ENCODE measurements at regions not wholly inside any gene's neighbourhood (a gene's known extent, or its start where the extent isn't known, plus 50 kb on each side); places are given as distances from the start of the nearest gene placed in this dataset.

DNA sequence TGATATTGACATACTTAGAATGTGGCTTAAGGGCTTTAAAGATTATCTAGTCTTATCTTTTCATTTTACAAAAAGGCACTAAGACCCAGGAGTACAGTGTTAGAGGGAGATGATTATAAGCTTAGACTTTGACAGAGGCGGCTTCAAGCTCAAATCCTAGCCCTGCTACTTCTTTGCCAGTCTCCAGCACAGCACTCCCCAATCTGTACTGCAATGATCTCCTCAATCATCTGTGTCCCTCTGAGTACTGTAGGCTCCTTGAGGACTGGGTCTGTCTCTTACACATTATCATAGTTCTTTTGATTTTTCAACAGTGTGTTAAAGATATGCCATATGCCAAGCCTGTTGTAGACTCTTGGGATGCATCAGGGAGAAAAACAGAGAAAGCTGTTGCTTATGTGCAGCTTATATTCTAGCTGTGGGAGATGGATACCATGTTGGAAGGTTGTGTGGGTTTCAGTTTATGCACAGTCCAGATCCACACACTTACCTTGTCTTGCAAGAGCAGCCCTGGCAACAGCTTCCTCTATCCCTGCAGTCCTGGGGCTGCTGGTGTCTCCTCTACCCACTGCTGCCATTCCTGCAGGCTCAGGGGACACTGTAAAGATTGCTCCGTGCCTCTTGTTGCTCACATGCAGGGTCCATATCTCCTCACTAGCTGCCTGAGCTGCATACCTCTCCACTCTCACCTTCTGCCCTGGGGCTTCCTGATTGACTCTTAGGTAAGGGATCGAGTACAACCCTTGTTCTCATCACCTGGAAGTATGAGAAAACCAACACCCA lies 103.9 kb upstream of the TSPAN2 start:
- WGBS, 3 donors, result 77 to 84% (median 78%) methylated on average over 3 of the region's 3 CpGs
- Histone ChIP-seq H3K4me1 (peaks cover 44% of the 10 kb centered on the region), H3K36me3 (ENCODE audit: insufficient read depth in 1 of 2, low read depth in 1 of 2) (no peaks in the 10 kb centered on the region), H3K27me3 (ENCODE audit: insufficient read depth in 3 of 3, low read length in 2 of 3) (no peaks in the 10 kb centered on the region), H3K9me3 (no peaks in the 10 kb centered on the region), H3K4me3 (no peak overlapping the region), H3K27ac (peak overlapping the region; percentile 70)
- TF ChIP-seq, protein P1, sequence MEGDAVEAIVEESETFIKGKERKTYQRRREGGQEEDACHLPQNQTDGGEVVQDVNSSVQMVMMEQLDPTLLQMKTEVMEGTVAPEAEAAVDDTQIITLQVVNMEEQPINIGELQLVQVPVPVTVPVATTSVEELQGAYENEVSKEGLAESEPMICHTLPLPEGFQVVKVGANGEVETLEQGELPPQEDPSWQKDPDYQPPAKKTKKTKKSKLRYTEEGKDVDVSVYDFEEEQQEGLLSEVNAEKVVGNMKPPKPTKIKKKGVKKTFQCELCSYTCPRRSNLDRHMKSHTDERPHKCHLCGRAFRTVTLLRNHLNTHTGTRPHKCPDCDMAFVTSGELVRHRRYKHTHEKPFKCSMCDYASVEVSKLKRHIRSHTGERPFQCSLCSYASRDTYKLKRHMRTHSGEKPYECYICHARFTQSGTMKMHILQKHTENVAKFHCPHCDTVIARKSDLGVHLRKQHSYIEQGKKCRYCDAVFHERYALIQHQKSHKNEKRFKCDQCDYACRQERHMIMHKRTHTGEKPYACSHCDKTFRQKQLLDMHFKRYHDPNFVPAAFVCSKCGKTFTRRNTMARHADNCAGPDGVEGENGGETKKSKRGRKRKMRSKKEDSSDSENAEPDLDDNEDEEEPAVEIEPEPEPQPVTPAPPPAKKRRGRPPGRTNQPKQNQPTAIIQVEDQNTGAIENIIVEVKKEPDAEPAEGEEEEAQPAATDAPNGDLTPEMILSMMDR (IDR thresholded peaks at IDR 0.05), result no peak
- ATAC-seq (no peak), DNase-seq (no peak)
- intact Hi-C loops (cut with DNase I), result loop anchor here in 1 of 2 donors (5.0 kb wide), 1 partner anchor 559 kb away; no protein-coding TSS in a partner anchor

DNA sequence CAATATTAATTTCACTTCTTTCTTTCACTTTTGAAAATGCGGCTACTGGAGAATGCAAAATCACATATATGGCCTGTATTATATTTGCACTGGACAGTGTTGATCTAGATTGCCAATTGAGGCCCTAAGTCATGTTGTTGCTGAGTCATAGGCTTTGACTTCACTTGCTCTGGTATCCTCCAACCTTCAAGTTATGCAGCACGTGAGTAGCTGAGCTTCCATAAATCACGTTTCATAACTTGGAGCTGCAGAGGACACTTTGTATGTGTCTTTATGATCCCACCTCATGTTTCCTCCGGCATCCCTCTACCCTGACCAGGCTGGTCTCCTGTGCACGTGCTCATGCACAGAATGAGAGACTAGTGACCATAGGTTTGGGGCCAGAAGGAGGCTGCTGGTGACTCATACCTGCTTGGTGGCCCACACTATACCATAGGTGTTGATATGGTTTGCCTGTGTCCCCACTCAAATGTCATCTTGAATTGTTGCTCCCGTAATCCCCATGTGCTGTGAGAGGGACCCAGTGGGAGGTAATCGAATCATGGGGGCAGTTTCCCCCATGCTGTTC lies 103.0 kb upstream of the TSPAN2 start:
- WGBS, 3 donors, result 66 to 86% (median 70%) methylated on average over 7 of the region's 7 CpGs
- no peaks in the 10 kb centered on the region for H3K9me3 ChIP-seq
- DNase-seq (no peak), ATAC-seq (peak in 3 of 4 donors; percentile 30 to 47 (median 38))
- peaks cover 43% of the 10 kb centered on the region for H3K4me1 ChIP-seq
- no peaks in the 10 kb centered on the region for H3K36me3 ChIP-seq (ENCODE audit: insufficient read depth in 1 of 2, low read depth in 1 of 2)
- H3K27ac ChIP-seq, result peak overlapping the region; percentile 70
- TF ChIP-seq, protein P1 (IDR thresholded peaks at IDR 0.05), result no peak
- no peaks in the 10 kb centered on the region for H3K27me3 ChIP-seq (ENCODE audit: insufficient read depth in 3 of 3, low read length in 2 of 3)
- intact Hi-C loops (cut with DNase I), result loop anchor here in 1 of 2 donors (5.0 kb wide), 1 partner anchor 560 kb away; no protein-coding TSS in a partner anchor
- no peak overlapping the region for H3K4me3 ChIP-seq

DNA sequence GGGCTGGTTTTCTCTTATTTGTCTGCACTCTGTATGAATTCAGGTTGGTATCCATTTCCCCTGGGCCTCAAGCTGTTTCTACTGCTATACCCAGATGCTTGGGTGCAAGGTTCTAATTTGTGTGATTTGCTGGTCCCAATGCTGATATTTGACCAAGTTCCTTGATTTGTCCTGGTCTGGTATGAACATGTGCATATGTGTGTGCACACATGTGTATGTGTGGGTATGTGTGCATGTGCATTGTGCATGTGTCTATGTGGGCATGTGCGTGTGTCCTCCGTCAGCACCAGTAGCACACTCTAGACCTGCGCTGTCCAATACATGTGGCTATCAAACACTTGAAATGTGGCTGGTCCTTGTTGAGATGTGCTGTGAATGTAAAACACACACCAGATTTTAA lies 102.4 kb upstream of the TSPAN2 start:
- intact Hi-C loops (cut with DNase I), result loop anchor here in 1 of 2 donors (5.0 kb wide), 1 partner anchor 561 kb away; no protein-coding TSS in a partner anchor
- H3K36me3 ChIP-seq (ENCODE audit: insufficient read depth in 1 of 2, low read depth in 1 of 2), result no peaks in the 10 kb centered on the region
- DNase-seq (no peak), ATAC-seq (no peak)
- 94 to 97% (median 96%) methylated on average over 3 of the region's 3 CpGs for WGBS, 3 donors
- peaks cover 38% of the 10 kb centered on the region for H3K4me1 ChIP-seq
- peak overlapping the region; percentile 70 for H3K27ac ChIP-seq
- no peaks in the 10 kb centered on the region for H3K9me3 ChIP-seq
- no peaks in the 10 kb centered on the region for H3K27me3 ChIP-seq (ENCODE audit: insufficient read depth in 3 of 3, low read length in 2 of 3)
- TF ChIP-seq, protein P1 (IDR thresholded peaks at IDR 0.05), result no peak
- no peak overlapping the region for H3K4me3 ChIP-seq

DNA sequence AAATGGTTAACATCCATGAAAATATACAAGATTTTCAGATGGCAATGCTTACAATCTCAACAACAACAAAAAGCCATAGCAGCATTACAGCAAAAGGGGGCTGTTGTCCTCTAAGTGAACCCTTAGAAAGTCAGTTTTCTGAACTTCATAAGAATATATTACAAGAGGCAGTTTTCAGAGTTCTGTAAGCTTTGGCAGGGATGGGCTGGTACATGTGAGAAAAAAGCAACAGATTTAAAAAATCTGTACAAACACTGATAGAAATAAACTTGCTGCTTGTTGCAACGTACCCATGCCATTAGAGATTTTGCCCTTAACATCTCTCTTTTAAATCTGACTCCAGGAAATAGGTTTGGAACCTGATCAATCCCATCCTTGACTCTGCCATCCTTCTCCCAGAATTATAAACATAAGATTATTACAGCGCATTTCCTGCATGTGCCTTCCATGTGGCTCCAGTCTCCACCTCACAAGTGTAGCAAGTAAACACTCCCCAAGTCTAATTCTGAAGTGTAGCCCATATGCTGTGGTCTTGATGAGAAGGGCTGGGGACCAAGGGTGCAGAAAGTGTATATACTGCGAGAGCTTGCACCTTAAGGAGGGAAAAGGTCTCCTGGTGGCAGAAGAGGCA lies 101.4 kb upstream of the TSPAN2 start:
- intact Hi-C loops (cut with DNase I), result loop anchor here in 1 of 2 donors (5.0 kb wide), 1 partner anchor 562 kb away; no protein-coding TSS in a partner anchor
- H3K36me3 ChIP-seq (ENCODE audit: insufficient read depth in 1 of 2, low read depth in 1 of 2), result no peaks in the 10 kb centered on the region
- DNase-seq (no peak), ATAC-seq (no peak)
- H3K27ac ChIP-seq, result peak overlapping the region; percentile 70
- no peak overlapping the region for H3K4me3 ChIP-seq
- peaks cover 42% of the 10 kb centered on the region for H3K4me1 ChIP-seq
- H3K9me3 ChIP-seq, result no peaks in the 10 kb centered on the region
- TF ChIP-seq, protein P1 (IDR thresholded peaks at IDR 0.05), result no peak
- 80 to 88% (median 83%) methylated on average over 3 of the region's 3 CpGs for WGBS, 3 donors
- no peaks in the 10 kb centered on the region for H3K27me3 ChIP-seq (ENCODE audit: insufficient read depth in 3 of 3, low read length in 2 of 3)

Data from psoas muscle (tissue), 7 donors.